NCI-H2029 (cell line): ENCODE measurements at regions not wholly inside any gene's neighbourhood (a gene's known extent, or its start where the extent isn't known, plus 50 kb on each side); places are given as distances from the start of the nearest gene placed in this dataset.

Experiments
- DNase-seq: peaks from one replicate; lab custom pipeline; 2025; lab: John Stamatoyannopoulos, UW

DNA sequence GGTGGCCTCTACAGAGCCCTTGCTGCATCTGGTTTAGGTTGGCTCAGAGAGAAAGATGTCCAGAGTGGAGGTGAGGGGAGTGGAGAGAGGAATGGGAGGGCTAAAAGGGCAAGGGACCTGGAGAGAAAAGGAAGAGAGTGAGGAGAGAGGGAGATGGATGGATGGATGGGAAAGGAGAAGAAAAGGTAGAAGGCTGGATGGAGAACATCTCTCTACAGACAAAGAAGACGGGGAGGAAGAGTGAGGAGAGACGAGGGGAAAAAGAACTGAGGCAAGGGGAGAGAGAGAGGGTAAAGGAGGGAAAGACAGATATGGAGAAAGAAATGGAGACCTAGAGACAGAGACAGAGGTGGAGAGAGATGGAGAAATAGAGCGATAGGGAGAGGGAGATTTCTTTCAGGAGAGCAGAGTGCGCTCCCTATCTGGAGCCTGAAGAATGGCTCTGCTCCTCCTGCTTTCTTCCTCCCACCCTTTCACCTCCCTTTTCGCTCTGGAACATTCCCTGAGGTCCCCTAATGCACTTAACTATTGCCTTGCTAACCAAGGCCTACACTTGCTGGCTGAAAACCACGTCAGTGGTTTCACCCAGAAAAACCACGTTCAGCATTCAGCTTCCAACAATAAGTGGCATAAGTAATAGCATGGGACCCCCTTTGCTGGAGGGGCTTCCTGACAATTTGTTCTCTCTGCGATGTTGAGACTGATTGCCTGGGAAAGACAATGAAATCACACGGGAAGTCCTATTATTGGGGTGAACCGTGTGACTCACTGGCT is 286.3 kb downstream of the CDH26 start:
- DNase-seq = no peak

GRCh38 chr20:60246751-60247150 is 288.5 kb downstream of the CDH26 start:
- no peak for DNase-seq

DNA sequence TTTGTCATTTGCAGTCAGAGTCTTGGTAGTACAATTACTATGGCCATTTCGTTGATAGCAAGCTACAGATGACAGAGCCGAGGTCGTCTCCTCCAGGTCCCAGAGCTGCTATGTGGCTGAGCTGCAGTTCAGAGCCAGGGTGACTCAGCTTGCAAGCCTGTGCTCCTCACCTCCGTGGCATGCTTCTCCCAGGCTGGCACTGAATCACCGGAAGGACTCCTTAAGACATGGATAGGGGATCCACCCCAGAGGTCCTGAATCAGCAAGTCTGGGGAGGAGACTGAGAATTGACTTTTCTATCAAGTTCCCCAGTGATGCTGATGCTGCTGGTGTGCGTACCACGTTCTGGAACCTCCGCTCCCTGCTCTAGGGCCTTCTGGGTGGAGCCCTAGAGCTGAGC is 291.2 kb downstream of the CDH26 start:
- no peak for DNase-seq

DNA sequence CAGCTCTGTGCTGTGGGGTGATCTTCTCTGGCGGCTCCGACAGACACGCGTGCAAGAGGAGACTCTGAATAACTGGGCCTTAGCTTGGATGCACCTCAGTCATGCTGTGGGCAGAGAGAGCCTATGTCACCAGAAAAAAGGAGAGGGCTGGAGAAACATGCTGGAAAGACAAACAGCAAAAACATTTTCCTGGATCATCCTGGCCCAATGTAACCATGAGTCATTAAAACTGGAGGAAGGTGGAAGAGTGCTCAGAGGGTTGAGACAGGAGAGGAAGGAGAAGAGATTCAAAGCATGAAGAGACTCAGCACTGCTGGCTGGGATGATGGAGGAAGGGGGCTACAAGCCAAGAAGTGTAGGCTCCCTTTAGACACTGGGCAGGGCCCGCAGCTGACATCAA is 292.0 kb downstream of the CDH26 start:
- no peak for DNase-seq

GRCh38 chr20:60252866-60253265 is 294.6 kb downstream of the CDH26 start:
- no peak for DNase-seq

DNA sequence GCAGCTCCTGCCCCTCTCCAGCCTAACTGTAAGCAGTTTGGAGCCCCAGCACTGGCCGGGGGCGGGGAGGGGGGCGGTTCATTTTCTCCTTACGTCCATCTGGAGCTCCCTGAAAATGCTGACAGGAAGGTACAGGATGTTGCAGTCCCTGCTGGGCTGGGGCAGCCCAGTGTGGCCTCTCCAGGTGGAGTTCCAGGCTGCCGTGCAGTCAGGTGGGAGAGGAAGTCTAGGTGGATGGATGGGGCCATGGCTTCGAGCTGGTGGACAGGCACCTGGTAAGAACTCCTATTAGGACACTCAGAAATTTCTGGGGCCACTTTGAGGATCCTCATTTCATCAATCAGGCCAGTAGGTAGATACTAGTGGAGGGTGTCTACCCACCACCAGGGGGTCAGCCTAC is 295.2 kb downstream of the CDH26 start:
- DNase-seq = no peak

GRCh38 chr20:60254901-60255411 is 296.7 kb downstream of the CDH26 start:
- peak; percentile 24 for DNase-seq

GRCh38 chr20:60255415-60255814 is 297.2 kb downstream of the CDH26 start:
- peak; percentile 41 for DNase-seq

DNA sequence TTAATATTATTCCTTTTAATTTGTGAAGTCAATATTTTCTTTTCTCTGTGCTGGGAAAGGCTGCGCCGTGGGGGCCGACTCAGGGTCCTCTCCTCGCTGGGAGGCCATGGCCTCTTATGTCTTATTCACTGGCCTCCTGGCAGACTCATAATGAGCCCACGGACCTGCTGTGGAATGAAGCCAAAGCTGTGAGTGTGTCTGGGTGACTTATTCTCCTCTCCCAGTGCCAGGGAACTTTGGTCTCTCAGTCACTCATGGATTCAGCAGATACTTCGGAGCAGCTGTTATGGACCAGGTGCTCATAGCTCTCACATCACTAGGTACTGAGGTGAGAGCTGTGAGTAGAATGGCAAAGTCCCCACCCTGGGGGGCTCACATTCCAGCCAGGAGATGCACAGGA is 297.6 kb downstream of the CDH26 start:
- no peak for DNase-seq

DNA sequence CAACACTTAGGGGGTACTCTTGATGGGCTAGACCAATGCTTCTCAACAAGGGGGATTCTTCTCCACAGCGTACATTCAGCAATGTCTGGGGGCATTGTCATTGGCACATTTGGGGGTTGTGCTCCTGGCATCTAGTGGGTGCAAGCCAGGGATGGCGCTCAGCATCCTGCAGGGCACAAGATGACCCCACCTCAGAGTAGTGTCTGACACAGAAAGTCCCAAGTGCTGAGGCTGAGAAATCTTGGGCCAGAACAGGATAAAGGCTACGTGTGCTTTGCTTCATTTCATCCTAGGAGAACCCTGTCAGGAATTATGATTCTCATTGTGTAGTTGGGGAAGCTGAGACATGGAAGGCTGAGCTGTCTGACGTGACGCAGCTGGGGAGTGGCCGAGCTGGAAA is 298.6 kb downstream of the CDH26 start:
- no peak for DNase-seq

DNA sequence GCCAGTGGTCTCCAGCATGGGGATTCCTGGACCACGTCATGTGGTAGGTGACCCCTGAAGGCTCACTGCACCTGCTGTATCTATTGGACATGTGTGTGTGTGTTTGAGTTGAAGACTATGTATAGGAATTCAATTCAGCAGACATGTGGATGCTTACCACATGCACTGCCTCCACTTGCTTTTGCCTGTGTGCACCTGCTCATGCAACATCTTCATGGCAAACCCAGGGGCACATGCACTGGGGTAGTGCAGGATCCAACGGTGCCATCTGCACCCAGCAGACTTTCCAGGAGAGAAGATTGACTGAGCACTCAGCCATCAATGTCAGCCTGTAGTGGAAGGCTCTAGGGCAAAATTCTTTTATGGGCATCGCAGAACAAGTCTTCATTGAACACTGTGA is 299.4 kb downstream of the CDH26 start:
- no peak for DNase-seq

- DNase-seq = no peak
Measured at GRCh38 chr20:60258255-60258863, 300.1 kb downstream of the CDH26 start.

DNA sequence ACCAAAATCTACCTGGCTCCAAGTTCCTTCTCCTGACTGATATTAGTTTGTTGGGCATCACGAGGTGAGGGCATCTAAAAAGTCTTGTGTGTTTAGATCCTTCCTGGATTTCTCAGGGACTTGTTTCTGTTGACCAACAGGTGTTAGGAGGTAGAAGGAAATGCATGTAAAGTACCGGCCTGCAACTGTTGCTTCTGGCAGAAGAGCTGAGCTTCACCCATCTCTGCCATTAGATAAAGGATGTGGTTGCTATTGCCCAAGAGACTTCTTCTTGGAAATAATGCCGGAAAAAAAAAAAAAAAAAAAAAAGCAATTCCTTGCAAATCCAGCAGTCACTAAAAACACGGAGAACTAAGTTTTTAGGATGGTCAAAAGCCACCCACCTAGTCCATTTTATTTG is 303.1 kb downstream of the CDH26 start:
- DNase-seq = no peak

GRCh38 chr20:60262967-60263603 is 304.9 kb downstream of the CDH26 start:
- no peak for DNase-seq

DNA sequence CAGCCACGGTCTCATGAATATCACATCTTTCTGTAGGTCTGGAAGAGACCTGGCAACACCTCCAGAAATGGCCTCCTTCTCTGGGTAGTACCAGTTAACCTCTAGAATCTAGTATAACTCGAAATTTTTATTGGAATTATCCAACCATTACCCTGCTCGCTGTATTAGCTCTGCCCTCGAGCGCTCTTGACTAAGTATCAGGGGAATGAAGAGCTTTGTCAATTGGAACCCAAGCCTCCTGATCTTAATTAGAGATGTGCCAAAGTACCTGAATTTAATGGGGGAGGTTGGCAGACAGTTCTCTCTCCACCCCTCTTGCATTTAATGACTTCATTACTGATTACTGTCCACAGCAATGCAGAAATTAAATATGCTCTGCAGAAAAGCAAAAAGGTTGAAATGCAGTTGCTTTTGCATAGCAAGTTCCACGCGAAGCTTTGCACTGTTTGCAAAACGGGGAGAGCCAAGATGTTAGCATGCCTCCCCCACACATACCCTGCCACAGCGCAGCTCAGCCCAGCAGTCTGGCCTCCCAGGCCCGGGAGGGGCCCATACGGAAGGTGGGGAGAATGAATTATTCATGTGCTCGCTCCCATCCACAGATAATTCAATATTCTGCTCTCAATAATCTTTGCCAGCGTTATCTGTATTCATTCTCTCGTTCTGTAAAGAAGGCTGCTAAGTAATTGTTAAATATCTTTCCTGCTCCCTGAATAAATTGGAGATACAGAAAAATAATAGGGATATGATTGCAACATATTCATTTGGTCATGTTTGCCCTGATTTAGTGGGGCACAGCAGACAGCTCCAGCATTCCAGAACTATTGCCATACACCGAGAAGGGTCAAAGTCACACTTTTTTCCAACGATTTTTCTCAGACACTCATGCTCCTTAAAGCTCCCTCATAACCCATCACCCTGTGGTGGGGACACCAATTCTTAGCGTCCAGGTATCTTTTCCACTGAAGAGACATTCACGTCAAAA is 305.8 kb downstream of the CDH26 start:
- no peak for DNase-seq

DNA sequence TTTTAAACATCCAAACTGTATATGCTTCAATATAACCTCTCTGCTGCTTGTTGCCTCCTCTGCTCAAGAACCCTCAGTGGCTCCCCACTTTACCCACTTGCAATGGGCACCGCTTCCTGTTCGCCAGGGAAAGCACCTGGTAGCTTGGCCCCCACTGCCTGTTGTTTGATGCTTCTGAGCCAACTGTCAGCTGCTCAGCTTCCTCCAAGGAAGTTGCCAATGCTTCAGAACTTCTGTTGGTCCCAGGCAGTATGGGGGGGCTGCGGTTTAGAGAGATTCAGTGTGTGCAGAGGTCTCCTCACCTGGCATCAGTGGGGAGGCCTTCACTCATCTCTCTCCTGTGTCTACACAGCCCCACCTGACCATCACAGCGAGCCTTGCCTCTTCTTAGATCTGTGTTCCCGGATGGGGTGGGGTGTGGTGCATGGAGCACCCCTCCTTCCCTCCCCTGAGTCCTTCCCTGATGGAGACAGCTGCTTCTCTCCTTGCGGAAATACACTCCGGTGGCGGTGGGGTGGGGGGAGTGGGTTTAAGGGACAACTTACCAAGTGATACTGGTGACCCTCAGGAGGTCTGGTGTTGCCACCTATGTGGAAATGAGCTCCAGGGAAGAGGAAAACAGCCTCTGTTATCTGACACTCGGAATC is 308.1 kb downstream of the CDH26 start:
- no peak for DNase-seq

- no peak for DNase-seq
Measured at GRCh38 chr20:60268491-60268890, 310.3 kb downstream of the CDH26 start.

- DNase-seq = no peak
Measured at GRCh38 chr20:60269573-60270162, 311.4 kb downstream of the CDH26 start.

- DNase-seq = no peak
Measured at GRCh38 chr20:60270341-60270740, 312.1 kb downstream of the CDH26 start.

DNA sequence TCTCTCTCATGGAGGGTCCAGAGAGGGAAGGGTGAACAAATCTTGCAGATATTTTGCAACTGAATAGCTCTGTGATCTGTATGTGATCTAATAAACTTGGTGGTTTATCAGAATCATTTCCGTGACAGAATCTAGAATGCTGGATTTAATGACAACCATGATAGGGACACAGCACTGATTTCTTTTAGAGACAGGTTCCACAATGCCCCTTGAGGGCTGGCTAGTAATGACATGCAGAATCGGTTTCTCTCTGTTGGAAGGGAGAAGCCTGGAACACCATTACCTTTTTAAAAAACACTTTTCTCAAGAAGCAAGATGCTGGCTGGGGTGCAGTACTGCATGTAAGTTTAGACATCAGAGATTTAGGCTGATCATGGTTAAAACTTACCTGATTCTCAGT is 313.4 kb downstream of the CDH26 start:
- no peak for DNase-seq

DNA sequence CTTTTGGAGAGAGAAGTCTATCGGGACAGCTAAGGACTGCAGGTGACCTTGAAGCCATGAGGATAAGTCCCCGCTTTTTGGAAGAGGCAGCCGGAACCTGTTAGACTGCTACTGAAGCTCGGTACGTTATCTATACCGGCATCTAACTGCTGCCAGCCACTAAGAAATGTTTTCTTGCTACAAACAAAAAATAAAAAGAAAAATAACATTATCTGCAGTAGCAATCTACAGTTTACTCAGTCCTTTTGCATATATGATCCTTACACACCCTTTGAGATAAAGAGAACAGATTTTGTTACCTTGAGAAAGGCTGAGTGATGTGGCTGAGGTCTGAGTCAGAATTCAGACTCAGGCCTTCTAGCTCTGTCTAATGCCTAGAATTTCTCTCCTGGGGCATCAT is 314.6 kb downstream of the CDH26 start:
- DNase-seq = no peak
